HG03103 (cell line): ENCODE measurements at regions not wholly inside any gene's neighbourhood (a gene's known extent, or its start where the extent isn't known, plus 50 kb on each side); places are given as distances from the start of the nearest gene placed in this dataset.

Experiments
- ATAC-seq: cut with Tn5 transposase; IDR thresholded peaks from one replicate; pipeline ENCODE4 v1.9.1; 2021; ENCODE audit warnings: low read depth; ENCODE audit not compliant: unreplicated experiment

GRCh38 chr7:136339464-136339863 lies 362.3 kb upstream of the MTPN start:
- no peak for ATAC-seq

- no peak for ATAC-seq
These were observed 359.8 kb upstream of the MTPN start for GRCh38 chr7:136336932-136337331.

GRCh38 chr7:136333636-136334035 lies 356.5 kb upstream of the MTPN start:
- ATAC-seq = no peak

- no peak for ATAC-seq
These were observed 349.0 kb upstream of the MTPN start for GRCh38 chr7:136326045-136326609.

GRCh38 chr7:136325578-136325977 lies 348.4 kb upstream of the MTPN start:
- ATAC-seq = no peak

GRCh38 chr7:136325027-136325426 lies 347.9 kb upstream of the MTPN start:
- ATAC-seq = no peak

GRCh38 chr7:136324073-136324704 lies 347.0 kb upstream of the MTPN start:
- ATAC-seq = no peak

- ATAC-seq = no peak
These were observed 335.4 kb upstream of the MTPN start for GRCh38 chr7:136312592-136312991.

GRCh38 chr7:136309407-136309806 lies 332.2 kb upstream of the MTPN start:
- ATAC-seq = no peak

- no peak for ATAC-seq
These were observed 331.1 kb upstream of the MTPN start for GRCh38 chr7:136308230-136308629.

- no peak for ATAC-seq
These were observed 326.0 kb upstream of the MTPN start for GRCh38 chr7:136303162-136303561.

- ATAC-seq = no peak
These were observed 324.9 kb upstream of the MTPN start for GRCh38 chr7:136302049-136302448.

GRCh38 chr7:136294977-136295376 lies 317.8 kb upstream of the MTPN start:
- ATAC-seq = no peak

- no peak for ATAC-seq
These were observed 316.8 kb upstream of the MTPN start for GRCh38 chr7:136293841-136294391.

- peak; percentile 84 for ATAC-seq
These were observed 316.1 kb upstream of the MTPN start for GRCh38 chr7:136293272-136293671.

- no peak for ATAC-seq
These were observed 315.2 kb upstream of the MTPN start for GRCh38 chr7:136292365-136292764.

- no peak for ATAC-seq
These were observed 313.2 kb upstream of the MTPN start for GRCh38 chr7:136290351-136290750.

- no peak for ATAC-seq
These were observed 300.9 kb upstream of the MTPN start for GRCh38 chr7:136278057-136278456.

- no peak for ATAC-seq
These were observed 298.6 kb upstream of the MTPN start for GRCh38 chr7:136275794-136276193.

- ATAC-seq = no peak
These were observed 297.6 kb upstream of the MTPN start for GRCh38 chr7:136274636-136275345.

GRCh38 chr7:136272934-136273333 lies 295.8 kb upstream of the MTPN start:
- ATAC-seq = no peak

GRCh38 chr7:136267822-136268221 lies 290.7 kb upstream of the MTPN start:
- ATAC-seq = no peak
